ENCODE measurements at regions not wholly inside any gene's neighbourhood (a gene's known extent, or its start where the extent isn't known, plus 50 kb on each side); places are given as distances from the start of the nearest gene placed in this dataset.

DNA sequence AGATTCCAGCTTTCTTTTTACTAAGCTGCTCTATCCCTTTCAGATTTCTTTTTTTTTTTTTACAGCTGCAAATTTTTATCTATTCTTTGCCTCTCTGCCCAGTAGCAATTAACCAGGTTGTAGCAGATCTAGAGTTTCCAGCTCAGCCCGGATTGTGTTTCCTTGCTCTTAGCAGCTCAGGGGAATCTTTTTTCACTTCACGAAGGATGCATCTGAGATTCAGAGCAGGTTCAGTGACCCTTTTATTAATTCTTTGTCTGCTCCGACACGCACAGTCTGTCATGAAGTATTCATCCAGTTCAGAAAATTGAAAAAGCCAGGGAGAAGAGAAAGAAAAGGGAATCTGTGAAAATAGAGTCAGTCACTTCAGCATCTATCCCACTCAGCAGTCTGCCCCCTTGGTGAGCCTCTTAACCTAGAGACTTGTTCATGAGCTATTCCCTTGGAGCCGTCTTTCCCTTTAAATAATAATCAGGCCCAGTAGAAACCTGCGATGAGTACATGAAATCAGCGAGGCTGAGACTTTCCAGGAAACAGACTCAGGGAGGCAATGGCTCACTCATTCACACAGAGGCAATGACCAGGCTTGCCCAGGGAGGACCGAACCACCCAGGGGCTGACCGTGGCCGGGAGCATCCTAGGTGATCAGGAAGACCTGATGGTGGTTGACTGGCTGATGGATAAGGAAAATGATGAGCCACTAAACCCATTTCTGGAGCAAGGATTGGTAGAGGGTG, 103.4 kb upstream of the ITGA6 start:
- no peak overlapping the region for H3K4me3 ChIP-seq (replicated peaks; ENCODE audit: low read depth, low read length)
- DNase-seq (ENCODE audit: extremely low read depth, low read depth), result no peak
- TF ChIP-seq, protein P1, sequence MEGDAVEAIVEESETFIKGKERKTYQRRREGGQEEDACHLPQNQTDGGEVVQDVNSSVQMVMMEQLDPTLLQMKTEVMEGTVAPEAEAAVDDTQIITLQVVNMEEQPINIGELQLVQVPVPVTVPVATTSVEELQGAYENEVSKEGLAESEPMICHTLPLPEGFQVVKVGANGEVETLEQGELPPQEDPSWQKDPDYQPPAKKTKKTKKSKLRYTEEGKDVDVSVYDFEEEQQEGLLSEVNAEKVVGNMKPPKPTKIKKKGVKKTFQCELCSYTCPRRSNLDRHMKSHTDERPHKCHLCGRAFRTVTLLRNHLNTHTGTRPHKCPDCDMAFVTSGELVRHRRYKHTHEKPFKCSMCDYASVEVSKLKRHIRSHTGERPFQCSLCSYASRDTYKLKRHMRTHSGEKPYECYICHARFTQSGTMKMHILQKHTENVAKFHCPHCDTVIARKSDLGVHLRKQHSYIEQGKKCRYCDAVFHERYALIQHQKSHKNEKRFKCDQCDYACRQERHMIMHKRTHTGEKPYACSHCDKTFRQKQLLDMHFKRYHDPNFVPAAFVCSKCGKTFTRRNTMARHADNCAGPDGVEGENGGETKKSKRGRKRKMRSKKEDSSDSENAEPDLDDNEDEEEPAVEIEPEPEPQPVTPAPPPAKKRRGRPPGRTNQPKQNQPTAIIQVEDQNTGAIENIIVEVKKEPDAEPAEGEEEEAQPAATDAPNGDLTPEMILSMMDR (IDR thresholded peaks at IDR 0.05; ENCODE audit: low read depth, low read length, missing control alignments), result no peak

DNA sequence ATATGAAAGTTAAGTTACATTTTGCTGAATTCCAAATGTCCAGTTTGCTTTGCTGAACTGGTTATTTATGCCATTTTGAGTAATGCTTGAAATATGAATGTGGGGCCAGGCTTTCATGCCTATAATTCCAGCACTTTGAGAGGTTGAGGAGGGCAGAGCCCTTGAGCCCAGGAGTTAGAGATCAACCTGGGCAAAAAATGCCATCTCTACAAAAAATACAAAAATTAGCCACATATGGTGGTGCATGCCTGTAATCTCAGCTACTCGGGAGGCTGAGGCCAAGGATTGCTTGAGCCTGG, 101.2 kb upstream of the ITGA6 start:
- TF ChIP-seq, protein P1 (IDR thresholded peaks at IDR 0.05; ENCODE audit: low read depth, low read length, missing control alignments), result no peak
- no peak overlapping the region for H3K4me3 ChIP-seq (replicated peaks; ENCODE audit: low read depth, low read length)
- no peak for DNase-seq (ENCODE audit: extremely low read depth, low read depth)

DNA sequence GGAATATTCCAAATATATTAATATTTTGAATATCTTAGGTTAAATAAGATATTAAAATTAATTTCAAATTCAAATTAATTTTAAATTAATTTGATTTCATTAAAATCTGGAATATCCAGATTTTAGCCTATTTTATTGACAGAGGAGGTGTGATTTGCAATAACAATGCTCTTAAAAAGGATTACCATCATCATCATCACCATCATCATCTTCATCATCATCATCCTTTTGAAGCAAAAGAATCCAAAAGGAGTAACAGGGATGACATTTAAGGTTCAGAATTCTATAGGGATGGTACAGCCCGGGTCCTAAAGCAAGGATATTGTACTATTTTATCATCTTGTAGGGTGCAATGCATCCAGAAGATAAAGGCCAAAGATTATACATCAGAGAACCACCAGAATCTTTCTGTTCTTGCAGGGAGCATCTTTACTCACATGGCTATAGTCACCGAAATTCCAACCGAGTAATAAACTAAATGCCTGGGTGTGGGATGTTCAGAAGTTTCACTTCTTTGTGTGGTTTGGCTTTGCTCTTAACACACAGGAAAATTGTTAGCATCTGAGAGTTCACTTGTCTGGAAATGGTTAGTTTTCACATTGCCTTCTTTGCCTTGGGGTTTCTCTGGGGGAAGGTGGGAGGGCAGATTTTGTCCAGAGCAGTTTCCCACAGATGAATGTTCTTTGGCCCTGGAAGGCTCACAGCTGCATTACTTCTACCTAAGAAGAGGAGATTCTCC, 99.1 kb upstream of the ITGA6 start:
- TF ChIP-seq, protein P1 (IDR thresholded peaks at IDR 0.05; ENCODE audit: low read depth, low read length, missing control alignments), result no peak
- DNase-seq (ENCODE audit: extremely low read depth, low read depth), result no peak
- no peak overlapping the region for H3K4me3 ChIP-seq (replicated peaks; ENCODE audit: low read depth, low read length)

DNA sequence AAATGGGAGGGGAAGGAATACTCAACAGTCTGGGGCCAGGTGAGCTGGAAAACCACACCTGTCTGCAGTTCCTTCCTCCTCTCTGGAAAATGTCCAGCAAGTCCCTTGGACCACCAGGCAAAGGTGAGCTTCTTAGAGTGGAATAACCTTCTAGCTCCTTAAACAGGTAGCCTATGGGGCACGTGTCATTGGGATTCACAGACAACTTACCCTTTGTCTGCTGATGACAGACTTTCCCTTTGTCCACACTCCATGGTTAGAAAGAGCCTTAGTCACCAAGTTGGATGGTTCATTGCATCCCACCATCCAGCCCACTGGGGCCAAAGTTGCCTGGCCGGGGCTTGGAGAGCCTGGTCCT, 98.0 kb upstream of the ITGA6 start:
- no peak overlapping the region for H3K4me3 ChIP-seq (replicated peaks; ENCODE audit: low read depth, low read length)
- no peak for DNase-seq (ENCODE audit: extremely low read depth, low read depth)
- TF ChIP-seq, protein P1 (IDR thresholded peaks at IDR 0.05; ENCODE audit: low read depth, low read length, missing control alignments), result no peak

DNA sequence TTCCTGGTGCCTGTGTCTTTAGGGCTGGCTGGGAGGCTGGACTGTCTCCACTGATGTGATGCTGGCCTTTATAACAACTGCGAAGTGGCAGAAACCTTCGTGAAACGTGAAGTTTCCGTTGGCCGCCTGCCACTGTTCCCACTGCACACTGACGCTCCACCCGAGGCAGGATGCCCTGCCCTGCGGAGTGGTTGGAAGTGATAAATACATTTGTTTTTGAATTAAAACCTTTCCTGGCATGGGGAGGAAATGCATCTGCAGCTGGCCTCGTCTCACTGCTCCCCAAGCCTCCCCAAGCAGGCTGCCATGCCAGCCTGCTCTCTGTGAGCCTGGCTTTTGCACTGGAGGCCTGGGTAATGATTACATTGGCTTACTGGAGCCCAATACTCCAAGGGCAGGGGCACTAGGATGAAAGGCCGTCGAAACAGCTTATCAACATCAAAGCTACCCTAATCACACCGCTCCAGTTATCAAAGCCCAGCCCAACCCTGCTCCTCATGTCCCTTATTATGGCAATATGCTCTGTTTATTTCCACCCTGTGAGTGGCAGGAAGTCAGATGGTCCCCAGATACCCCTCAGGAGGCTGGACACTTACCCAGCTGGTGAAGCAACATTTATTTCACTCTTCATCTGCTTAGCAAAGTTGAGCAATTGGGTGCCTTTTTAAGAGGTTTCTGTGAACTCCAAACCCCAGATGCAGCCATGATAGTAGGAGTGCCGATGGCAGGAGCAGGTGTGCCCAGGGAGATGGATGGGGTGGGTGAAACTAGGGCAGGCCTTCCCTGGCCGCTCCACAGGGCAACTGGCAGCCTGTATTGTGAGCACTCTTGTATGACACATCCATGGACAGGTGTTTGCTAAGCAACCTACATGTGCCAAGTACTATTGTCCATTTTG, 97.4 kb upstream of the ITGA6 start:
- no peak for DNase-seq (ENCODE audit: extremely low read depth, low read depth)
- no peak overlapping the region for H3K4me3 ChIP-seq (replicated peaks; ENCODE audit: low read depth, low read length)
- TF ChIP-seq, protein P1 (IDR thresholded peaks at IDR 0.05; ENCODE audit: low read depth, low read length, missing control alignments), result no peak

DNA sequence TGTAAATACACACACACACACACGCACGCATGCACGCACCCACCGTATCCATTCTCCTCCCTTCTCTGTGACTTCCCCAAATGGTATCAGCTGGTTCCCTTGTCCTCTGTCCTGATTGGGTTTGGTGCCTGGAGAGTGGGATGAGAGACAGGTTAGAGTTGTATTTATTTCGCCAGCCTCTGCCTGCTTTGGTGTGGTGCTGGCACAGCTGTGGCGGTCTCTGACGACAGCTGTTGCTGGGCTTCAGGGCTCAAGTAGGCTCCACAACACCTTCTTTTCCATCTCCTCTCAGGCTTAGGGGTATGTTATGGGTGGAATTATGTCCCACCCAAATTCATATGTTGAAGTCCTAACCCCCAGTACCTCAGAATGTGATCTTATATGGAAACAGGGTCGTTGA, 94.9 kb upstream of the ITGA6 start:
- TF ChIP-seq, protein P1 (IDR thresholded peaks at IDR 0.05; ENCODE audit: low read depth, low read length, missing control alignments), result no peak
- DNase-seq (ENCODE audit: extremely low read depth, low read depth), result no peak
- H3K4me3 ChIP-seq (replicated peaks; ENCODE audit: low read depth, low read length), result no peak overlapping the region

All from HFF-Myc (cell line).